ENCODE measurements at regions not wholly inside any gene's neighbourhood (a gene's known extent, or its start where the extent isn't known, plus 50 kb on each side); places are given as distances from the start of the nearest gene placed in this dataset.

- no peak overlapping the region for H3K27ac Mint-ChIP-seq (ENCODE audit: unreplicated experiment)
- H3K9me3 Mint-ChIP-seq (ENCODE audit: low read depth): peaks cover 9% of the 10 kb centered on the region
- no peaks in the 10 kb centered on the region for H3K36me3 Mint-ChIP-seq (ENCODE audit: low read depth)
- H3K27me3 Mint-ChIP-seq (ENCODE audit: low read depth): no peaks in the 10 kb centered on the region
- TF ChIP-seq CTCF (IDR thresholded peaks at IDR 0.05): no peak
- peaks cover 8% of the 10 kb centered on the region for H3K4me1 Mint-ChIP-seq (ENCODE audit: low read depth)
- H3K4me3 Mint-ChIP-seq (ENCODE audit: unreplicated experiment): no peak overlapping the region
- DNase-seq (ENCODE audit: low spot score): no peak
These were observed 121.4 kb downstream of the KLF13 start for GRCh38 chr15:31447931-31448634.

GRCh38 chr15:31448635-31448979 lies 122.0 kb downstream of the KLF13 start:
- no peak for TF ChIP-seq CTCF (IDR thresholded peaks at IDR 0.05)
- peaks cover 4% of the 10 kb centered on the region for H3K4me1 Mint-ChIP-seq (ENCODE audit: low read depth)
- H3K36me3 Mint-ChIP-seq (ENCODE audit: low read depth): no peaks in the 10 kb centered on the region
- peaks cover 14% of the 10 kb centered on the region for H3K9me3 Mint-ChIP-seq (ENCODE audit: low read depth)
- H3K4me3 Mint-ChIP-seq (ENCODE audit: unreplicated experiment): no peak overlapping the region
- DNase-seq (ENCODE audit: low spot score): no peak
- H3K27ac Mint-ChIP-seq (ENCODE audit: unreplicated experiment): no peak overlapping the region
- no peaks in the 10 kb centered on the region for H3K27me3 Mint-ChIP-seq (ENCODE audit: low read depth)

- H3K4me3 Mint-ChIP-seq (ENCODE audit: unreplicated experiment): no peak overlapping the region
- no peak for DNase-seq (ENCODE audit: low spot score)
- peaks cover 13% of the 10 kb centered on the region for H3K4me1 Mint-ChIP-seq (ENCODE audit: low read depth)
- no peak overlapping the region for H3K27ac Mint-ChIP-seq (ENCODE audit: unreplicated experiment)
- no peak for TF ChIP-seq CTCF (IDR thresholded peaks at IDR 0.05)
- no peaks in the 10 kb centered on the region for H3K27me3 Mint-ChIP-seq (ENCODE audit: low read depth)
- no peaks in the 10 kb centered on the region for H3K36me3 Mint-ChIP-seq (ENCODE audit: low read depth)
- peaks cover 22% of the 10 kb centered on the region for H3K9me3 Mint-ChIP-seq (ENCODE audit: low read depth)
These were observed 126.2 kb downstream of the KLF13 start for GRCh38 chr15:31452595-31453557.

- no peak overlapping the region for H3K4me3 Mint-ChIP-seq (ENCODE audit: unreplicated experiment)
- H3K4me1 Mint-ChIP-seq (ENCODE audit: low read depth): peaks cover 20% of the 10 kb centered on the region
- no peaks in the 10 kb centered on the region for H3K36me3 Mint-ChIP-seq (ENCODE audit: low read depth)
- no peaks in the 10 kb centered on the region for H3K27me3 Mint-ChIP-seq (ENCODE audit: low read depth)
- no peak for DNase-seq (ENCODE audit: low spot score)
- peaks cover 22% of the 10 kb centered on the region for H3K9me3 Mint-ChIP-seq (ENCODE audit: low read depth)
- no peak for TF ChIP-seq CTCF (IDR thresholded peaks at IDR 0.05)
- H3K27ac Mint-ChIP-seq (ENCODE audit: unreplicated experiment): peak overlapping the region; percentile 41
These were observed 127.1 kb downstream of the KLF13 start for GRCh38 chr15:31453558-31454318.

GRCh38 chr15:31455499-31455898 lies 128.9 kb downstream of the KLF13 start:
- no peak for TF ChIP-seq CTCF (IDR thresholded peaks at IDR 0.05)
- no peaks in the 10 kb centered on the region for H3K36me3 Mint-ChIP-seq (ENCODE audit: low read depth)
- peaks cover 22% of the 10 kb centered on the region for H3K4me1 Mint-ChIP-seq (ENCODE audit: low read depth)
- no peak overlapping the region for H3K27ac Mint-ChIP-seq (ENCODE audit: unreplicated experiment)
- H3K27me3 Mint-ChIP-seq (ENCODE audit: low read depth): no peaks in the 10 kb centered on the region
- DNase-seq (ENCODE audit: low spot score): no peak
- peaks cover 22% of the 10 kb centered on the region for H3K9me3 Mint-ChIP-seq (ENCODE audit: low read depth)
- no peak overlapping the region for H3K4me3 Mint-ChIP-seq (ENCODE audit: unreplicated experiment)
